ENCODE measurements at regions not wholly inside any gene's neighbourhood (a gene's known extent, or its start where the extent isn't known, plus 50 kb on each side); places are given as distances from the start of the nearest gene placed in this dataset.

DNA sequence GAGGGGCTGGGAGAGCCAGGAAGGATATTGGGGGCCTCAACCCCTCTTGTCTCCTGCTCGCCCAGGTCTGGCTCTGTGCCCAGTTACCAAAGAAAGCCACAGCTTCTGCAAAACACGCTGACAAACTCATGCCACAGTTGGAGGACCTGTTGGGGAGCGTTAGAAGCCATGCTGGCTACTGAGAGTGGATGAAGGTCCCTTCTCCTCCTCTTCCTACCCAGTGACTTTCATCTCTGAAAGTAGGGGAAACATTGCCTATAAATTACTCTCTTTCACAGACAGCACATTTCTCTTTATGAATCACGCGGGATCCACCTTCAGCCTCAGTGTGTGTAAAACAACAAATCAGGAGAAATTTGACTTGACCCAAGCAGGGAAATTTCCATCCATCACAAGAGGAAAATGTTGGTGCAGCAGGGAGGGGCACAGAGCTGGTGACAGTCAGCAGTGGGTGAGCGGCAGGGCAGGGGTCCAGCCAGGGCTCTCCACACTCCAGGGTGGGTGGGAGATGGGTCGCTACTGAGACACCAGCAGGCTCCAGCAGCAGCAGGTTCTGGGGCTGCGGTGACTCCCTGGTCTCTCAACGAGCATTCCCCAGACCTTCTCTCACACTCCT is 181.9 kb downstream of the FGF18 start:
- Histone ChIP-seq H3K27ac (no peak overlapping the region), H3K4me3 (no peak overlapping the region), H3K36me3 (no peaks in the 10 kb centered on the region), H3K27me3 (no peaks in the 10 kb centered on the region), H3K9me3 (no peaks in the 10 kb centered on the region), H3K4me1 (no peaks in the 10 kb centered on the region)
- intact Hi-C loops (cut with DNase I), result no loop called here
- ATAC-seq (peak in 1 of 4 donors; percentile 23), DNase-seq (peak in 2 of 3 donors; percentile 39 to 54)
- WGBS (ENCODE audit: insufficient coverage, low coverage, low lambda C conversion rate, missing lambda C conversion rate), result 34% methylated on average over 5 of the region's 9 CpGs
- TF ChIP-seq POLR2A (IDR thresholded peaks at IDR 0.05), result no peak

DNA sequence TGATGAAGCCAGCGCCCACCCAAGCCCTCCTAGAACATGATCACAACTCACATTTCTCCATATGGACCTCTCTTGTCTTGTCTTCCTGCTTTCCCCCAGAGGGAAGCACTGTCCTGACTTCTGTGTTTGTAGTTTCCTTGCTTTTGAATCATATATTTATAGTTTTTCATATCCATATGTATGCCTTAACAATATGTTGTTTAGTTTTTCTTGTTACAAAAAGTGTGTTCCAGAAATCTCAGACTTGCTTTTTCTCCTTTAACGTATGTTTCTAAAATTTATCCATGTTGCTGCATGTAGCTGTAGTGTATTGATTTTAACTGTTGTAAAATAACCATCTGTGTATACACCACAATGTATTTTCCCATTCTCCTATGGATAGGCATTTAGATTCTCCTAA is 182.0 kb upstream of the SMIM23 start:
- intact Hi-C loops (cut with DNase I), result no loop called here
- Histone ChIP-seq H3K4me1 (no peaks in the 10 kb centered on the region), H3K4me3 (no peak overlapping the region), H3K27ac (no peak overlapping the region), H3K27me3 (no peaks in the 10 kb centered on the region), H3K9me3 (no peaks in the 10 kb centered on the region), H3K36me3 (no peaks in the 10 kb centered on the region)
- 38% methylated on average over 2 of the region's 2 CpGs for WGBS (ENCODE audit: insufficient coverage, low coverage, low lambda C conversion rate, missing lambda C conversion rate)
- peak in 1 of 3 donors; percentile 1 for DNase-seq
- no peak for ATAC-seq
- TF ChIP-seq POLR2A (IDR thresholded peaks at IDR 0.05), result no peak

DNA sequence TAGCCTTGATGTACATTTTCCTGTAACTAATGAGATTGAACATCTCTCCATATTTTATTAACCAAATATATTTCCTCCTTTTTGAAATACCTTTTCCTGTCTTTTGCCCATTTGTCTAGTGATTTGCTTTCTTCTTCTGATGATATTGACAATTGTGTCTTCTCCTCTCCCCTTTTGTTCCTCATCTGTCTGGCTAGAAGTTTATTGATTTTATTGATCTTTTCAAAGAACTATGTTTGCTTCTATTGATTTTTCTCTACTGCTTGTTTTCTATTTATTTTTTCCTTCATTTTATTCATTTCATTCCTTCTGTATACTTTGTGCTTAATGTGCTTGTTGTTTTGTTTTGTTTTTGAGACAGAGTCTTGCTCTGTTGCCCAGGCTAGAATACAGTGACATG is 181.4 kb upstream of the SMIM23 start:
- Histone ChIP-seq H3K4me1 (no peaks in the 10 kb centered on the region), H3K27me3 (no peaks in the 10 kb centered on the region), H3K27ac (no peak overlapping the region), H3K4me3 (no peak overlapping the region), H3K36me3 (no peaks in the 10 kb centered on the region), H3K9me3 (no peaks in the 10 kb centered on the region)
- DNase-seq, result no peak
- intact Hi-C loops (cut with DNase I), result no loop called here
- TF ChIP-seq, protein P1, sequence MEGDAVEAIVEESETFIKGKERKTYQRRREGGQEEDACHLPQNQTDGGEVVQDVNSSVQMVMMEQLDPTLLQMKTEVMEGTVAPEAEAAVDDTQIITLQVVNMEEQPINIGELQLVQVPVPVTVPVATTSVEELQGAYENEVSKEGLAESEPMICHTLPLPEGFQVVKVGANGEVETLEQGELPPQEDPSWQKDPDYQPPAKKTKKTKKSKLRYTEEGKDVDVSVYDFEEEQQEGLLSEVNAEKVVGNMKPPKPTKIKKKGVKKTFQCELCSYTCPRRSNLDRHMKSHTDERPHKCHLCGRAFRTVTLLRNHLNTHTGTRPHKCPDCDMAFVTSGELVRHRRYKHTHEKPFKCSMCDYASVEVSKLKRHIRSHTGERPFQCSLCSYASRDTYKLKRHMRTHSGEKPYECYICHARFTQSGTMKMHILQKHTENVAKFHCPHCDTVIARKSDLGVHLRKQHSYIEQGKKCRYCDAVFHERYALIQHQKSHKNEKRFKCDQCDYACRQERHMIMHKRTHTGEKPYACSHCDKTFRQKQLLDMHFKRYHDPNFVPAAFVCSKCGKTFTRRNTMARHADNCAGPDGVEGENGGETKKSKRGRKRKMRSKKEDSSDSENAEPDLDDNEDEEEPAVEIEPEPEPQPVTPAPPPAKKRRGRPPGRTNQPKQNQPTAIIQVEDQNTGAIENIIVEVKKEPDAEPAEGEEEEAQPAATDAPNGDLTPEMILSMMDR (IDR thresholded peaks at IDR 0.05), result no peak
- TF ChIP-seq POLR2A (IDR thresholded peaks at IDR 0.05), result no peak
- no peak for ATAC-seq

- H3K27ac ChIP-seq, result no peak overlapping the region
- intact Hi-C loops (cut with DNase I), result no loop called here
- no peaks in the 10 kb centered on the region for H3K9me3 ChIP-seq
- DNase-seq, result no peak
- H3K27me3 ChIP-seq, result no peaks in the 10 kb centered on the region
- no peak overlapping the region for H3K4me3 ChIP-seq
- ATAC-seq, result no peak
- TF ChIP-seq, protein P1 (IDR thresholded peaks at IDR 0.05), result peak in 3 of 4 donors; percentile 19 to 31 (median 26)
- TF ChIP-seq POLR2A (IDR thresholded peaks at IDR 0.05), result no peak
- no peaks in the 10 kb centered on the region for H3K4me1 ChIP-seq
- no peaks in the 10 kb centered on the region for H3K36me3 ChIP-seq
Measured at GRCh38 chr5:171606414-171607024, 179.1 kb upstream of the SMIM23 start.

GRCh38 chr5:171607863-171608262 is 177.8 kb upstream of the SMIM23 start:
- intact Hi-C loops (cut with DNase I), result no loop called here

More at GRCh38 chr5:171607863-171608262, 177.8 kb upstream of the SMIM23 start:
- TF ChIP-seq, protein P1 (IDR thresholded peaks at IDR 0.05), result no peak
- TF ChIP-seq POLR2A (IDR thresholded peaks at IDR 0.05), result no peak
- no peaks in the 10 kb centered on the region for H3K9me3 ChIP-seq
- no peak overlapping the region for H3K27ac ChIP-seq
- no peaks in the 10 kb centered on the region for H3K36me3 ChIP-seq
- DNase-seq (no peak), ATAC-seq (no peak)
- WGBS (ENCODE audit: insufficient coverage, low coverage, low lambda C conversion rate, missing lambda C conversion rate), result 41% methylated on average over 2 of the region's 2 CpGs
- H3K27me3 ChIP-seq, result no peaks in the 10 kb centered on the region
- H3K4me3 ChIP-seq, result no peak overlapping the region
- H3K4me1 ChIP-seq, result no peaks in the 10 kb centered on the region

Measured in right lobe of liver (tissue), 6 donors.